GM18907 (cell line): ENCODE measurements at regions not wholly inside any gene's neighbourhood (a gene's known extent, or its start where the extent isn't known, plus 50 kb on each side); places are given as distances from the start of the nearest gene placed in this dataset.
"Not testable (repeated sequence)": the region's sequence is repeated elsewhere in the genome, so short reads cannot be mapped to it uniquely, and the experiment has no call there.

Experiments used
- ATAC-seq: cut with Tn5 transposase; IDR thresholded peaks from one replicate; pipeline ENCODE4 v1.9.1; 2021; ENCODE audit warnings: mild to moderate bottlenecking, moderate library complexity; ENCODE audit not compliant: unreplicated experiment

GRCh38 chr9:96133321-96134021 is 168.5 kb downstream of the HSD17B3 start:
- no peak for ATAC-seq

GRCh38 chr9:96131825-96132224 is 170.2 kb downstream of the HSD17B3 start:
- no peak for ATAC-seq

GRCh38 chr9:96130970-96131369 is 171.0 kb downstream of the HSD17B3 start:
- ATAC-seq, result no peak

- ATAC-seq, result no peak
Observed at GRCh38 chr9:96129747-96130146, 172.2 kb downstream of the HSD17B3 start.

GRCh38 chr9:96128880-96129279 is 173.1 kb downstream of the HSD17B3 start:
- no peak for ATAC-seq

GRCh38 chr9:96126321-96126881 is 175.6 kb downstream of the HSD17B3 start:
- no peak for ATAC-seq

- no peak for ATAC-seq
Observed at GRCh38 chr9:96125624-96126023, 176.4 kb downstream of the HSD17B3 start.

- ATAC-seq, result no peak
Observed at GRCh38 chr9:96122751-96123150, 179.2 kb downstream of the HSD17B3 start.

GRCh38 chr9:96122282-96122681 is 179.7 kb downstream of the HSD17B3 start:
- no peak for ATAC-seq

- no peak for ATAC-seq
Observed at GRCh38 chr9:96121136-96121535, 180.8 kb downstream of the HSD17B3 start.

- ATAC-seq, result no peak
Observed at GRCh38 chr9:96117398-96118080, 184.4 kb downstream of the HSD17B3 start.

GRCh38 chr9:96116275-96117064 is 185.5 kb downstream of the HSD17B3 start:
- ATAC-seq, result no peak

GRCh38 chr9:96115836-96116235 is 186.1 kb downstream of the HSD17B3 start:
- ATAC-seq, result no peak

- ATAC-seq, result no peak
Observed at GRCh38 chr9:96113032-96113431, 188.9 kb downstream of the HSD17B3 start.

GRCh38 chr9:96109680-96110351 is 192.2 kb downstream of the HSD17B3 start:
- no peak for ATAC-seq

- no peak for ATAC-seq
Observed at GRCh38 chr9:96108691-96109380, 193.1 kb downstream of the HSD17B3 start.

GRCh38 chr9:96107436-96107835 is 194.5 kb downstream of the HSD17B3 start:
- no peak for ATAC-seq

- no peak for ATAC-seq
Observed at GRCh38 chr9:96100385-96101300, 201.3 kb downstream of the HSD17B3 start.

- not testable (repeated sequence) for ATAC-seq
Observed at GRCh38 chr9:96090630-96091029, 211.3 kb downstream of the HSD17B3 start.
